ENCODE measurements at regions not wholly inside any gene's neighbourhood (a gene's known extent, or its start where the extent isn't known, plus 50 kb on each side); places are given as distances from the start of the nearest gene placed in this dataset.
"Not testable (repeated sequence)": the region's sequence is repeated elsewhere in the genome, so short reads cannot be mapped to it uniquely, and the experiment has no call there.

- not testable (repeated sequence) for DNase-seq (ENCODE audit: low read depth in 2 of 2)
Measured at GRCh38 chrX:92298067-92298466, 518.9 kb downstream of the PCDH11X start.

DNA sequence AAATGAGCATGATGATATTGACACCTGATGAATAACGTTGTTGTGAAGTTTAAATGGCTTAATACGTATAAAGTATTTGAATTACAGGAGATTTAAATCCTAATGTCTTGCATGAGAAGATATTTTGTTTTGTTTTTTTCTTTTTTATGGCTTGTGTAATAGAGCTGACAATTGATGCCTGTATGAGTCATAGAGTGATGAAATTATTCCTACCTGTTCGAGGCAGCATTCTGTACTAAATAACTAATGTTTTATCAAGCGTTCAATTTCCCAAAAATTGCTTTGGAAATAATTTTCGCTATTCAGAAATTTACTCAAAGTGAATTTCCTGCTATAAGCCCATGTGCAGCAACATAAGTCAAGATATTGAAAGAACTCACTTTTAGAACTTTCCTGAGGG lies 554.0 kb downstream of the PCDH11X start:
- not testable (repeated sequence) for DNase-seq (ENCODE audit: low read depth in 2 of 2)

DNA sequence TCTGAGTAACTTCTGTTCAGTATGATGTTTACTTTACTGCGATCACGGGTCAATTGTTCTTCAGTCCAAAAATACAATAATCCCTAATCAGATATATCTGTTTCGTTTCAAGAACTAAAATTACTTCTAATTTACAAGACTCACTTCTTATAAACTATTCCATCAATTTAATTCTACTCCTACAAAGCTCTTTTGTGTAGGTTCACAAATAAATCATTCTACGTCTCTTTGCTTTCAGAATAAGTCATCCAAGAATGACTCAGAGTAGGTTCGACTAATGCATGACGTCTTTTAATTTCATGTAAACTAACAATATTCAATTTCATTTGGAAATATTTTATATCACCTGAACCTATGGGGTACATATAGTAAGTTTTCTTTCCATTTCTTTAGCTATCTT lies 571.9 kb downstream of the PCDH11X start:
- not testable (repeated sequence) for DNase-seq (ENCODE audit: low read depth in 2 of 2)

GRCh38 chrX:92351511-92351910 lies 572.3 kb downstream of the PCDH11X start:
- DNase-seq (ENCODE audit: low read depth in 2 of 2), result no peak

Measured in fibroblast of skin of left quadriceps (primary cell).